Choroid plexus epithelial cell (primary cell): ENCODE measurements at regions not wholly inside any gene's neighbourhood (a gene's known extent, or its start where the extent isn't known, plus 50 kb on each side); places are given as distances from the start of the nearest gene placed in this dataset.

Experiments
- DNase-seq: peaks from one replicate; pipeline ENCODE4 v3.0.0-alpha.2; 2010; ENCODE audit warnings: low read depth
- H3K4me3 ChIP-seq: 2 replicates; pipeline ENCODE4 v1.5.1; 2011; ENCODE audit warnings: low read depth, mild to moderate bottlenecking, control low read depth, low read length, moderate library complexity
- TF ChIP-seq, protein P1 (sequence below): conservative IDR thresholded peaks from 2 replicates; pipeline ENCODE4 v1.5.1; 2011; ENCODE audit warnings: low read depth, mild to moderate bottlenecking, control low read depth, inconsistent platforms, low read length, moderate library complexity

DNA sequence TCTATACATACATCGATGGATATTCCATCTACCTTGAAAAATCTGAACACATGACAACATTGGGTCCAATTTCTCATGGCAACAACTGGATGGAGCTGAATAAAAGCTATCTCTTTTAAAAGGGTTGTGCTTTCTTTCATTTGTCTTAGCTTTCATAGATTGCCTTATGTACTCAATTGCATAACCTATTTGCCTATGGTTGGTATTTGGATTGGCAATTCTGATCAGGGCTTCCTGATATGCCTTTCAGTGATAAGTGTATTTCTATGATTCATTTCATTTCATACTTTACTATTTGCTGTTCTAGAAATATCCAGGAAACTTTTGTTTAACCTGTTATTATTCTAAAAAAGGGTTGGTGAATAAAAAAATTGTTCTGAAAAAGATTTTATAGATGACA, 509.9 kb downstream of the GRXCR1 start:
- no peak for DNase-seq
- no peak overlapping the region for H3K4me3 ChIP-seq
- TF ChIP-seq, protein P1, sequence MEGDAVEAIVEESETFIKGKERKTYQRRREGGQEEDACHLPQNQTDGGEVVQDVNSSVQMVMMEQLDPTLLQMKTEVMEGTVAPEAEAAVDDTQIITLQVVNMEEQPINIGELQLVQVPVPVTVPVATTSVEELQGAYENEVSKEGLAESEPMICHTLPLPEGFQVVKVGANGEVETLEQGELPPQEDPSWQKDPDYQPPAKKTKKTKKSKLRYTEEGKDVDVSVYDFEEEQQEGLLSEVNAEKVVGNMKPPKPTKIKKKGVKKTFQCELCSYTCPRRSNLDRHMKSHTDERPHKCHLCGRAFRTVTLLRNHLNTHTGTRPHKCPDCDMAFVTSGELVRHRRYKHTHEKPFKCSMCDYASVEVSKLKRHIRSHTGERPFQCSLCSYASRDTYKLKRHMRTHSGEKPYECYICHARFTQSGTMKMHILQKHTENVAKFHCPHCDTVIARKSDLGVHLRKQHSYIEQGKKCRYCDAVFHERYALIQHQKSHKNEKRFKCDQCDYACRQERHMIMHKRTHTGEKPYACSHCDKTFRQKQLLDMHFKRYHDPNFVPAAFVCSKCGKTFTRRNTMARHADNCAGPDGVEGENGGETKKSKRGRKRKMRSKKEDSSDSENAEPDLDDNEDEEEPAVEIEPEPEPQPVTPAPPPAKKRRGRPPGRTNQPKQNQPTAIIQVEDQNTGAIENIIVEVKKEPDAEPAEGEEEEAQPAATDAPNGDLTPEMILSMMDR: no peak

DNA sequence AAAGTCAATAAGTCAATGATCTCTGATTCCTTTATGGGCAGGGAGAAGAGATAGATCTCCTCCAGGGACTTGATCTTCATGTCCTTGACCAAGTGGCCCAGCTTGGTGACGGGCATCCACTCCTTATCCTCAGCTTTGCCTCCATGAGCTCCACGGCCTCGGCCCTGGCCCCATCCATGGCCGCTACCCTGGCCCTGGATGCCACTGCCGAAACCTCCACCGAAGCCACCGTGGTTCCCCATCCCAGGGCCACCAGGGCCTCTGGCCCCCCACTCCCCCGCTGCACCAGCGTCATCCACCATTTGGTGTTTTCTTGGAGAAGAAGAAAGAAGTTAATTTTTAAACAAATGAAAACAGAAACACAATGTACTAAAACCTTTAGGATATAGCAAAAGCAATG, 518.1 kb downstream of the GRXCR1 start:
- TF ChIP-seq, protein P1: no peak
- H3K4me3 ChIP-seq: no peak overlapping the region

DNA sequence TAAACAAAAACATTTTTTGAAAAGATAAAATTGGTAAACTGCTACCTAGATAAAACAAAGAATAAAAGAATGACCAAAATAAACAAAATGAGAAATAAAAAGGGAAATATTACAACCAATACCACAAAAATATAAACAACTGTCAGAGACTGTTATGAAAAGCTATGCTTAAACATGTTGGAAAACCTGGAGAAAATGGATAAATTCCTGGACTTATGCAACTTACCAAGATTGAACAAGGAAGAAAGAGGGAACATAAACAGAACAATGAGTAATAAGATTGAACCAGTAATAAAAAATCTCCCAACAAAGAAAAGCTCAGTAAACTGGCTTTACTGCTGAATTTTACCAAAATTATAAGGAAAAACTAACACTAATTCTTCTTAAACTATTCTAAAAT, 518.7 kb downstream of the GRXCR1 start:
- TF ChIP-seq, protein P1: no peak
- H3K4me3 ChIP-seq: no peak overlapping the region

More for the DNA sequence above, 518.1 kb downstream of the GRXCR1 start:
- DNase-seq: no peak

DNA sequence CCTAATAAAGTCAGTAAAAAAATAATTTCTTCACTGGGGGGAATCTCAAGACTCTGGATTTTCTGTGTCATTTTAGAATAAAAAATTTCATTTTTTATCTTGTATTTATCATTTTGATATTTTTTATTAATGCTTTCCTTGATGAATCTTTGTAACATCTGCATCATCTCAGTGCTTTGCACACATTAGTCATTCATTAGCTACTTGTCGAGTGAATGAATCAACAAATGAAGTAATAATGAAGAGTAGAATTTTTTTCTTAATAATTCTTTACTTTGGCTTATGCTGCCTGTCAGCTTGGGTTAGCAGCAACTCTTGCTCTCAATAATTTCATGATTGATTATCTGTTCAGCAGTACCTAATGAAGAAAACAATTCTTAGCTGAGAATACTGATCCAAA, 530.8 kb downstream of the GRXCR1 start:
- TF ChIP-seq, protein P1: no peak
- H3K4me3 ChIP-seq: no peak overlapping the region
- DNase-seq: no peak

More for the DNA sequence above, 518.7 kb downstream of the GRXCR1 start:
- DNase-seq: peak; percentile 10

DNA sequence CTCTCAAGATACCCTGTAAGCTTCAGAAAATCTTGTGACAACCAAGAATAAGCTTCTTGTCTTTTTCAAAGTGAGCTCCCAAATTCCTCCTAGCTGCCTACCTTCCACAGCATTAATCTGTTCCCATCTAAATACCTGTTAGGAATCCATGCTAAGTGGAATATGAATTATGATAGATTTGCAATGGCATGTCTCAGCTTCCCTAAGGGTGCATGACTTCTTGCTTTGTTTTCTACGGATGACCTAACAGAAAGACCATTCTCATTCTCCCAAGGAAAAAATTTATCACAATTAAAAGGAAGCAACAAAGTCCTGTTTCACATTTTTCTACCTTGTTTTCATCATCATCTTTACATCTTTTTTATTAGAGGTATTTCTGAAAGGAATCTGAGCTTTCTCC, 532.7 kb downstream of the GRXCR1 start:
- H3K4me3 ChIP-seq: no peak overlapping the region

DNA sequence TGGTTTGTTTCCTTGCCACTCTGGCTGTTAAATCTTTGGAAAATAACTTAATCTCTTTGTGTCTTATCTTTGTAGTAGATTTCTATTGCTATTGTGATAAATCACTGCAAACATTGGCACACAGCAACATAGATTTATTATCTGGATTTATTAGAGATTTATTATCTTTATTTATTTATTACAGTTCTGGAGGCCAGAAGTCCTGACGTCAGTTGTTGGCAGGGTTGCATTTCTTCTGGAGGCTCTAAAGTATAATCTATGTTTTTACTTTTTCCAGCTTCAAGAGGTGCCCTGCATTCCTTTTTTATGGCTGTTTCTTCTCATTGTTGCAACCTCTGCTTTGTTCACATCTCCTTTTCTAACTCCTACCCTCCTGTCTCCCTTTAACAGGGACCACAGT, 542.8 kb downstream of the GRXCR1 start:
- TF ChIP-seq, protein P1: no peak
- no peak for DNase-seq
- no peak overlapping the region for H3K4me3 ChIP-seq

More for the DNA sequence above, 532.7 kb downstream of the GRXCR1 start:
- DNase-seq: no peak
- TF ChIP-seq, protein P1: no peak

DNA sequence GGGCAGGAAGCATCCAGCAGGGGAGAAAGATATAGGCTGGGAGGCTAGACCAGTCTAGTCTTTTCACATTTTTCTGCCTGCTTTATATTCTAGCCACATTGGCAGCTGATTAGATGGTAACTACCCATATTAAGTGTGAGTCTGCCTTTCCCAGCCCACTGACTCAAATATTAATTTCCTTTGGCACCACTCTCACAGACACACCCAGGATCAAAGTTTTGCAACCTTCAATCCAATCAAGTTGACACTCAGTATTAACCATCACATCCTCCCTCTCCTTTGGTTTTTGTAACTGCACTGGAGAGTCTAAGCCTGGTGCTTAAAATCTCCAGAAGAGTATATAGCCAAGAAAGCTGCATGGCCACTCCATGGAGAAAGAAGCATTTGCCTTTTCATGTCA, 560.4 kb downstream of the GRXCR1 start:
- H3K4me3 ChIP-seq: no peak overlapping the region
- DNase-seq: no peak
- TF ChIP-seq, protein P1: no peak
